Subcutaneous abdominal adipose tissue (tissue), 5 donors: ENCODE measurements at regions not wholly inside any gene's neighbourhood (a gene's known extent, or its start where the extent isn't known, plus 50 kb on each side); places are given as distances from the start of the nearest gene placed in this dataset.

ENCODE experiments used
- H3K27ac ChIP-seq: one replicate; pipeline ENCODE4 v1.7.0; 2013; ENCODE audit warnings: low read depth, mild to moderate bottlenecking, inconsistent platforms, low read length, moderate library complexity
- H3K27me3 ChIP-seq, 5 donors: one replicate each; pipeline ENCODE4 v1.7.0; 2013; ENCODE audit warnings: low read length in 5 of 5, inconsistent platforms in 1 of 5; ENCODE audit not compliant: control insufficient read depth in 5 of 5, insufficient read depth in 4 of 5
- H3K36me3 ChIP-seq, 5 donors: one replicate each; pipeline ENCODE4 v1.7.0; 2013; ENCODE audit warnings: low read length in 5 of 5; ENCODE audit not compliant: control insufficient read depth in 5 of 5, insufficient read depth in 5 of 5
- H3K4me1 ChIP-seq, 5 donors: one replicate each; pipeline ENCODE4 v1.7.0; 2013; ENCODE audit warnings: low read length in 5 of 5, mild to moderate bottlenecking in 3 of 5, moderate library complexity in 1 of 5; ENCODE audit not compliant: control insufficient read depth in 5 of 5, insufficient read depth in 5 of 5
- H3K4me3 ChIP-seq, 5 donors: one replicate each; pipeline ENCODE4 v1.7.0; 2013; ENCODE audit warnings: low read length in 5 of 5, low read depth in 1 of 5
- H3K9ac ChIP-seq, 5 donors: one replicate each; pipeline ENCODE4 v1.7.0; 2013; ENCODE audit warnings: low read length in 5 of 5, mild to moderate bottlenecking in 4 of 5, moderate library complexity in 3 of 5
- H3K9me3 ChIP-seq, 5 donors: one replicate each; pipeline ENCODE4 v1.7.0; 2013; ENCODE audit warnings: low read length in 5 of 5; ENCODE audit not compliant: control insufficient read depth in 5 of 5
- donor health status: healthy.
- donor health status: healthy.
- donor health status: healthy.
- donor health status: healthy.
- donor health status: healthy.

GRCh38 chr12:43062201-43062895 is 472.8 kb upstream of the PRICKLE1 start:
- Histone ChIP-seq H3K9me3 (no peaks in the 10 kb centered on the region), H3K27me3 (no peaks in the 10 kb centered on the region), H3K4me3 (no peak overlapping the region), H3K27ac (no peak overlapping the region), H3K36me3 (no peaks in the 10 kb centered on the region), H3K4me1 (peaks cover 0 to 10% (median 0%) of the 10 kb centered on the region in 5 donors), H3K9ac (no peak overlapping the region)

DNA sequence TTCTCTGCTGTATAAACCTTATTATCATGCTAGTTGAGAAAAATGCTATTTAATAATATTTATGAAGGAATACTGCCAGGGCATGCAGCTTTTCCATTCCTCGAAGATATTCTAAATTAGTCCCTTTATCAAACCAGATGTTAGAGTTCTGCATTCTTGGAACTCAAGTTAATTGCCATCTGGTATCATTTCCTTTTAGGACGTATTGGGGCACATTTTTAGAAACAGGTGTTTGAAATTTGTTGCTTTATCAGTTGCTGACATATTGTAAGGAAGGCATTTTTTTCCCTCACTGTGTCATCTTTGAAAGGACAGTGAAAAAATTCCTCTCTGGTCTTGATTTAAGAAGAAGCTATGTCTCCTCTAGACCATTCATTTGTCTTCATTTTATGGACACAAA is 471.2 kb upstream of the PRICKLE1 start:
- Histone ChIP-seq H3K4me3 (no peak overlapping the region), H3K9me3 (no peaks in the 10 kb centered on the region), H3K36me3 (no peaks in the 10 kb centered on the region), H3K9ac (no peak overlapping the region), H3K4me1 (peaks cover 0 to 10% (median 0%) of the 10 kb centered on the region in 5 donors), H3K27ac (no peak overlapping the region), H3K27me3 (no peaks in the 10 kb centered on the region)

DNA sequence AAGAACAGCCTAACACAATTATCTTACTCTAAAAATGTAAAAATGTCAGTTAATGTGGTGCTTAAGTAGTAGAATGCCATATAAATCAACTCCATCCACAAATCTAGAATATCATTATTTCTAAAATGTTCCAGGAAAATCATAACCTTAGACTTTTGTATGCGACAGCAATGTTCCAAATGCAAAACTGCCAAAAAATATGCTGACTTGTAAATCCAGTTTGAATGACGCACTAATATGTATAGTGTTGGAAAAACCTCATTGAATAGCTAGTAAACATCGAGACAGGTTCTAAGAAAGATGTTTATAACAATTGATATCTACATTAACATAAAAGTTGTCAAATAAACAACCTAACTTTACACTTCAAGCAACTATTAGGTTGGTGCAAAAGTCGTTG is 469.1 kb upstream of the PRICKLE1 start:
- no peak overlapping the region for H3K4me3 ChIP-seq
- H3K9me3 ChIP-seq: no peaks in the 10 kb centered on the region
- H3K27ac ChIP-seq: no peak overlapping the region
- no peaks in the 10 kb centered on the region for H3K27me3 ChIP-seq
- no peak overlapping the region for H3K9ac ChIP-seq
- H3K36me3 ChIP-seq: no peaks in the 10 kb centered on the region
- H3K4me1 ChIP-seq: peaks cover 0 to 7% (median 0%) of the 10 kb centered on the region in 5 donors

GRCh38 chr12:43057566-43057965 is 468.0 kb upstream of the PRICKLE1 start:
- Histone ChIP-seq H3K27ac (no peak overlapping the region), H3K9ac (no peak overlapping the region), H3K27me3 (no peaks in the 10 kb centered on the region), H3K36me3 (no peaks in the 10 kb centered on the region), H3K4me1 (no peaks in the 10 kb centered on the region), H3K4me3 (no peak overlapping the region), H3K9me3 (no peaks in the 10 kb centered on the region)

DNA sequence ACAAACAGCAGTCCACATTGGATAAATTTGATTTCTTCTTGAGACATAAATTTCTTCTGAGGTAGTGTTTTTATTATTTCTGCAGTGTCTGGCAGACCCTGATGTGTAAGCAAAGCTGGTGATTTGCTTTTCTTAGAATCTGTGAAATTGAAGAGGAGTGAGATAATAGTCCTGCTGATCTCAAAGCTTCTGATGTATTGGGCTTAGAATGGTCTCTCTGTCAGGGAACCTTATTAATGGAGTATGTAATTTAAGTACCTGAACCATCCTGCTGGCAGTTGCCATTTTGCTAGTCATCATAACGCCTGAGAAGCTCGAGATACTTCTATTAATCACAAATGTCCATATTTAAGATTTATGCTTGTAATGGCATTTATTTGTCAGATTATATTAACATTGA is 464.5 kb upstream of the PRICKLE1 start:
- Histone ChIP-seq H3K9ac (no peak overlapping the region), H3K27me3 (no peaks in the 10 kb centered on the region), H3K4me3 (no peak overlapping the region), H3K4me1 (no peaks in the 10 kb centered on the region), H3K9me3 (no peaks in the 10 kb centered on the region), H3K27ac (no peak overlapping the region), H3K36me3 (no peaks in the 10 kb centered on the region)

- no peaks in the 10 kb centered on the region for H3K27me3 ChIP-seq
- H3K36me3 ChIP-seq: no peaks in the 10 kb centered on the region
- H3K27ac ChIP-seq: no peak overlapping the region
- H3K4me3 ChIP-seq: no peak overlapping the region
- no peaks in the 10 kb centered on the region for H3K4me1 ChIP-seq
- no peak overlapping the region for H3K9ac ChIP-seq
- H3K9me3 ChIP-seq: no peaks in the 10 kb centered on the region
Measured at GRCh38 chr12:43052441-43052840, 462.9 kb upstream of the PRICKLE1 start.

DNA sequence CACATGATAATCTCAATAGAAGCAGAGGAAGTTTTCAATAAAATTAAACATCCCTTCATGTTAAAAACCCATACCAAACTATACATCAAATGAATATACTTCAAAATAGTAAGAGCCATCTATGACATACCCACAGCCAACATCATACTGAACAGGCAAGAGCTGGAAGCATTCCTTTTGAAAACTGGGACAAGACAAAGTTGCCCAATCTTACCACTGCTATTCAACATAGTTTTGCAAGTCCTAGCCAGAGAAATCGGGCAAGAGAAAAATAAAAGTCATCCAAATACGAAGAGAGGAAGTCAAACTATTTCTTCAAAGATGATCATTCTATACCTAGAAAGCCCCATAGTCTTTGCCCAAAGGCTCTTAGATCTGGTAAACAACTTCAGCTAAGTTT is 454.7 kb upstream of the PRICKLE1 start:
- Histone ChIP-seq H3K9ac (no peak overlapping the region), H3K27me3 (no peaks in the 10 kb centered on the region), H3K4me3 (no peak overlapping the region), H3K4me1 (no peaks in the 10 kb centered on the region), H3K36me3 (no peaks in the 10 kb centered on the region), H3K27ac (no peak overlapping the region), H3K9me3 (no peaks in the 10 kb centered on the region)

DNA sequence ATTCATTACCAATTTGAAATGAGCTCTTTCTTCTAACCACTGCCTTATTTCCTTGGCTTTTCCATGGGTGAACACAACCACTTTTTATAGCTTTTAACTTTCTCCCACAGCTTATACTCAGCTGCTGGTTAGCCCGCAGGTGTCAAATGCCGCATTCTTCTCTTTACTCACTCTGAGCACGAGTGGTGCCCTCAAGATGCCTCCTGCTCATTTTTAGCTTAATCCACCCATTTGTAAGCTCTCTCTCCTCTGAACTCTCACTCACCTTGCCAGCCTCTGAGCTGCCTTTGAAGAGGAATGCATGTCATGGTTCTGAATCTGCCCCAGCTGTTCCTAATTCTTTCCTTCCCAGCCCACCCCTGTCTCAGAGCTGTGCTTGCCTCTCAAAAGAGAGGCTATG is 449.4 kb upstream of the PRICKLE1 start:
- H3K36me3 ChIP-seq: no peaks in the 10 kb centered on the region
- no peaks in the 10 kb centered on the region for H3K27me3 ChIP-seq
- no peak overlapping the region for H3K27ac ChIP-seq
- H3K4me3 ChIP-seq: no peak overlapping the region
- H3K9me3 ChIP-seq: no peaks in the 10 kb centered on the region
- no peaks in the 10 kb centered on the region for H3K4me1 ChIP-seq
- no peak overlapping the region for H3K9ac ChIP-seq

DNA sequence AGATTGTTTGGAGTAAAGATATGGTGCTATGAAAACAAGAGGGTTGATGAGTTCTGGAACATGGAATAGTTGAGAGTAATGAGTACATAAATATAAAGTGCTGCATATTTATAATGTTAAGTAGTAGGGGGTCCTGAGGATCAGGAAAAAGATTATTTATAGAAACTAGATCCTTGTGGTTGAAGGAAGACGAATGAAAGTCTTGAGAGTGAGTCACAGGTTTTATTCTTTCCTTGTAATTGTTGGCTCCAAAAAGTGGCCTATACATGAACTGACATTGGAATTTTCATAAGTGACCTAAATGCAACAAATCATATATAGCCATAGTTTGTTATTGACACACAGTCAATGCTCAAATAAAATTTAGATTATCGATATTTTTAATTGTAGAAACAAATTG is 440.4 kb upstream of the PRICKLE1 start:
- Histone ChIP-seq H3K4me1 (no peaks in the 10 kb centered on the region), H3K36me3 (no peaks in the 10 kb centered on the region)

DNA sequence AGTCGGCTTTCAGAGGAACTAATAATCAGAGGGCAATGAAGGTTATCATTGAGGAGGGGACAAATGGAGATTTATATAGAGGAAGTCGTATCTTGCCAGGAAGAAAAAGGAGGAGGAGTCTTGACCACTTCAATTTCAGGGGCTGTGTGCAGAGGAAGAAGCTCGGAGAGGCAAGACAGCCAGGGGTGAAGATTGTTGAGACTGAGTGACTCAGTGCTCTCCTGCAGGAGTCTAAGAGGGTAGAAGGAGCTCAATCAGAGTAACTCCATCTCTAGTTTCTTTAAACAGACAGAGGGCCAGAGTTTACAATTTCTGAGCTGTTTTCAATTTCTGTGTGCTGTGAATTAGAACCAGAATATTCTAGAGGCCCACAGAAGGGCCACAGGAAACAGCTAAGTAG is 439.3 kb upstream of the PRICKLE1 start:
- Histone ChIP-seq H3K36me3 (no peaks in the 10 kb centered on the region), H3K9ac (no peak overlapping the region), H3K27me3 (no peaks in the 10 kb centered on the region), H3K4me3 (no peak overlapping the region), H3K4me1 (no peaks in the 10 kb centered on the region), H3K9me3 (peaks cover 0 to 11% (median 4%) of the 10 kb centered on the region in 5 donors), H3K27ac (no peak overlapping the region)

More for the DNA sequence above, 440.4 kb upstream of the PRICKLE1 start:
- Histone ChIP-seq H3K4me3 (no peak overlapping the region), H3K27me3 (no peaks in the 10 kb centered on the region), H3K27ac (no peak overlapping the region), H3K9ac (no peak overlapping the region), H3K9me3 (peaks cover 0 to 11% (median 4%) of the 10 kb centered on the region in 5 donors)
